ENCODE measurements at regions not wholly inside any gene's neighbourhood (a gene's known extent, or its start where the extent isn't known, plus 50 kb on each side); places are given as distances from the start of the nearest gene placed in this dataset.

DNA sequence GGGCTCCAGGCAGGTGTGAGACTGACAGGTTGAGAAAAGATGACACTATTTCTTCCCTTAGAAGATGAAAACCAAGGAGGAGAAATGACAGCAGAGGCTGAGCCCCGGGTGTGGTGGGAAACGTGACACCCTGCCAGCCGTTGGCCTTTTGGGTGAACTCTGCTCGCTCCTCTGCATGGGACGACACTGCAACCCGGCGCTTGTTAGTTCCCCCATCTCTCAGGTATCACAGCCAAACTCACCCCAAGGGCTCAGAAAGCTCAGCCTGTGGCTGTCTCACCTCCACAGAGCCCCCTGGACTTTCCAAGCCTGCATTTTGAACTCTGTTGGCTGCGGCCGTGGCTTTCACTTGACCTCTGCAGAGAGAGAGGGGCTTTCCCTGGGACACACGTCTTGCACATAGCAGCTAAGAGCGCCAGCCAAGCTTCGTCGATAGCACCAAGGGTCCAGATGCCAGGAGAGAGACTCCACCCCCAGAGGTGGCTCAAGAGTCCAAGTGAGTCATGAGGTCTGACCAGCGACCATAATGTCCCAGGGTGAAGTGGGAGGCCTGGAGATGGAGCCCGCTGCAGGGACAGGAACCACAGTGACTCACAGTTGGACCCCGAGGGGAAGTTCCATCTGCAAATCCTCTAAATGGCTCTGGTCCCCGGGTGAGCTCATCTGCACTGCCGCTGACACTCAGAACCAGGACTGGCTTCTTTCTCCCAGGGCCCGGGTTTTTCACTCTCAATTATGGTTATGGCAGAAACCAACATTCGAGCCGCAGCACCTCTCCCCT, 301.9 kb downstream of the SOX9 start:
- TF ChIP-seq EGR1 (IDR thresholded peaks at IDR 0.05; ENCODE audit: low read depth in 2 of 2) (no peak), RXRA (IDR thresholded peaks at IDR 0.05) (no peak), RAD21 (IDR thresholded peaks at IDR 0.05) (no peak), TAF1 (conservative IDR thresholded peaks at IDR 0.05) (no peak), HNF4G (IDR thresholded peaks at IDR 0.05) (no peak), GABPA (IDR thresholded peaks at IDR 0.05 in 1 of 2, conservative IDR thresholded peaks at IDR 0.05 in 1 of 2) (no peak), SP1 (IDR thresholded peaks at IDR 0.05) (no peak), FOXA1 (IDR thresholded peaks at IDR 0.05) (no peak)
- TF ChIP-seq, protein P1, sequence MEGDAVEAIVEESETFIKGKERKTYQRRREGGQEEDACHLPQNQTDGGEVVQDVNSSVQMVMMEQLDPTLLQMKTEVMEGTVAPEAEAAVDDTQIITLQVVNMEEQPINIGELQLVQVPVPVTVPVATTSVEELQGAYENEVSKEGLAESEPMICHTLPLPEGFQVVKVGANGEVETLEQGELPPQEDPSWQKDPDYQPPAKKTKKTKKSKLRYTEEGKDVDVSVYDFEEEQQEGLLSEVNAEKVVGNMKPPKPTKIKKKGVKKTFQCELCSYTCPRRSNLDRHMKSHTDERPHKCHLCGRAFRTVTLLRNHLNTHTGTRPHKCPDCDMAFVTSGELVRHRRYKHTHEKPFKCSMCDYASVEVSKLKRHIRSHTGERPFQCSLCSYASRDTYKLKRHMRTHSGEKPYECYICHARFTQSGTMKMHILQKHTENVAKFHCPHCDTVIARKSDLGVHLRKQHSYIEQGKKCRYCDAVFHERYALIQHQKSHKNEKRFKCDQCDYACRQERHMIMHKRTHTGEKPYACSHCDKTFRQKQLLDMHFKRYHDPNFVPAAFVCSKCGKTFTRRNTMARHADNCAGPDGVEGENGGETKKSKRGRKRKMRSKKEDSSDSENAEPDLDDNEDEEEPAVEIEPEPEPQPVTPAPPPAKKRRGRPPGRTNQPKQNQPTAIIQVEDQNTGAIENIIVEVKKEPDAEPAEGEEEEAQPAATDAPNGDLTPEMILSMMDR (IDR thresholded peaks at IDR 0.05; ENCODE audit: low read depth, low read length, missing input control): no peak
- TF ChIP-seq, protein P2, sequence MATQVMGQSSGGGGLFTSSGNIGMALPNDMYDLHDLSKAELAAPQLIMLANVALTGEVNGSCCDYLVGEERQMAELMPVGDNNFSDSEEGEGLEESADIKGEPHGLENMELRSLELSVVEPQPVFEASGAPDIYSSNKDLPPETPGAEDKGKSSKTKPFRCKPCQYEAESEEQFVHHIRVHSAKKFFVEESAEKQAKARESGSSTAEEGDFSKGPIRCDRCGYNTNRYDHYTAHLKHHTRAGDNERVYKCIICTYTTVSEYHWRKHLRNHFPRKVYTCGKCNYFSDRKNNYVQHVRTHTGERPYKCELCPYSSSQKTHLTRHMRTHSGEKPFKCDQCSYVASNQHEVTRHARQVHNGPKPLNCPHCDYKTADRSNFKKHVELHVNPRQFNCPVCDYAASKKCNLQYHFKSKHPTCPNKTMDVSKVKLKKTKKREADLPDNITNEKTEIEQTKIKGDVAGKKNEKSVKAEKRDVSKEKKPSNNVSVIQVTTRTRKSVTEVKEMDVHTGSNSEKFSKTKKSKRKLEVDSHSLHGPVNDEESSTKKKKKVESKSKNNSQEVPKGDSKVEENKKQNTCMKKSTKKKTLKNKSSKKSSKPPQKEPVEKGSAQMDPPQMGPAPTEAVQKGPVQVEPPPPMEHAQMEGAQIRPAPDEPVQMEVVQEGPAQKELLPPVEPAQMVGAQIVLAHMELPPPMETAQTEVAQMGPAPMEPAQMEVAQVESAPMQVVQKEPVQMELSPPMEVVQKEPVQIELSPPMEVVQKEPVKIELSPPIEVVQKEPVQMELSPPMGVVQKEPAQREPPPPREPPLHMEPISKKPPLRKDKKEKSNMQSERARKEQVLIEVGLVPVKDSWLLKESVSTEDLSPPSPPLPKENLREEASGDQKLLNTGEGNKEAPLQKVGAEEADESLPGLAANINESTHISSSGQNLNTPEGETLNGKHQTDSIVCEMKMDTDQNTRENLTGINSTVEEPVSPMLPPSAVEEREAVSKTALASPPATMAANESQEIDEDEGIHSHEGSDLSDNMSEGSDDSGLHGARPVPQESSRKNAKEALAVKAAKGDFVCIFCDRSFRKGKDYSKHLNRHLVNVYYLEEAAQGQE (IDR thresholded peaks at IDR 0.05): no peak
- TF ChIP-seq, protein P3, sequence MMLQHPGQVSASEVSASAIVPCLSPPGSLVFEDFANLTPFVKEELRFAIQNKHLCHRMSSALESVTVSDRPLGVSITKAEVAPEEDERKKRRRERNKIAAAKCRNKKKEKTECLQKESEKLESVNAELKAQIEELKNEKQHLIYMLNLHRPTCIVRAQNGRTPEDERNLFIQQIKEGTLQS (IDR thresholded peaks at IDR 0.05): no peak
- TF ChIP-seq, protein P4, sequence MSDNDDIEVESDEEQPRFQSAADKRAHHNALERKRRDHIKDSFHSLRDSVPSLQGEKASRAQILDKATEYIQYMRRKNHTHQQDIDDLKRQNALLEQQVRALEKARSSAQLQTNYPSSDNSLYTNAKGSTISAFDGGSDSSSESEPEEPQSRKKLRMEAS (IDR thresholded peaks at IDR 0.05): no peak
- TF ChIP-seq, protein P5, sequence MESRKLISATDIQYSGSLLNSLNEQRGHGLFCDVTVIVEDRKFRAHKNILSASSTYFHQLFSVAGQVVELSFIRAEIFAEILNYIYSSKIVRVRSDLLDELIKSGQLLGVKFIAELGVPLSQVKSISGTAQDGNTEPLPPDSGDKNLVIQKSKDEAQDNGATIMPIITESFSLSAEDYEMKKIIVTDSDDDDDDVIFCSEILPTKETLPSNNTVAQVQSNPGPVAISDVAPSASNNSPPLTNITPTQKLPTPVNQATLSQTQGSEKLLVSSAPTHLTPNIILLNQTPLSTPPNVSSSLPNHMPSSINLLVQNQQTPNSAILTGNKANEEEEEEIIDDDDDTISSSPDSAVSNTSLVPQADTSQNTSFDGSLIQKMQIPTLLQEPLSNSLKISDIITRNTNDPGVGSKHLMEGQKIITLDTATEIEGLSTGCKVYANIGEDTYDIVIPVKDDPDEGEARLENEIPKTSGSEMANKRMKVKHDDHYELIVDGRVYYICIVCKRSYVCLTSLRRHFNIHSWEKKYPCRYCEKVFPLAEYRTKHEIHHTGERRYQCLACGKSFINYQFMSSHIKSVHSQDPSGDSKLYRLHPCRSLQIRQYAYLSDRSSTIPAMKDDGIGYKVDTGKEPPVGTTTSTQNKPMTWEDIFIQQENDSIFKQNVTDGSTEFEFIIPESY (IDR thresholded peaks at IDR 0.05): no peak

Measured in liver (tissue), 3 donors.